IPS DF 4.7 (cell line): ENCODE measurements at regions not wholly inside any gene's neighbourhood (a gene's known extent, or its start where the extent isn't known, plus 50 kb on each side); places are given as distances from the start of the nearest gene placed in this dataset.
"Not testable (repeated sequence)": the region's sequence is repeated elsewhere in the genome, so short reads cannot be mapped to it uniquely, and the experiment has no call there.

ENCODE experiments used
- DNase-seq: peaks from one replicate; pipeline ENCODE4 v3.0.0-alpha.2; 2013; ENCODE audit warnings: low spot score; ENCODE audit errors: extremely low read depth

GRCh38 chr13:43946281-43946680, 66.6 kb downstream of the LACC1 start:
- DNase-seq = no peak

GRCh38 chr13:43947897-43948458, 68.3 kb downstream of the LACC1 start:
- DNase-seq = no peak

GRCh38 chr13:43953370-43953769, 73.7 kb downstream of the LACC1 start:
- no peak for DNase-seq

GRCh38 chr13:43956975-43957374, 77.3 kb downstream of the LACC1 start:
- not testable (repeated sequence) for DNase-seq

GRCh38 chr13:43959291-43959690, 79.6 kb downstream of the LACC1 start:
- no peak for DNase-seq

GRCh38 chr13:43961909-43962308, 82.2 kb downstream of the LACC1 start:
- no peak for DNase-seq

GRCh38 chr13:43963726-43964125, 84.0 kb downstream of the LACC1 start:
- DNase-seq = no peak

- no peak for DNase-seq
Measured at GRCh38 chr13:43964698-43965458, 85.2 kb downstream of the LACC1 start.

GRCh38 chr13:43965459-43965845, 85.7 kb downstream of the LACC1 start:
- DNase-seq = no peak

GRCh38 chr13:43968251-43968942, 88.7 kb downstream of the LACC1 start:
- DNase-seq = not testable (repeated sequence)

GRCh38 chr13:43968943-43969690, 89.4 kb downstream of the LACC1 start:
- DNase-seq = not testable (repeated sequence)

GRCh38 chr13:43969919-43970318, 90.2 kb downstream of the LACC1 start:
- not testable (repeated sequence) for DNase-seq

- not testable (repeated sequence) for DNase-seq
Measured at GRCh38 chr13:43970520-43971242, 91.0 kb downstream of the LACC1 start.

- DNase-seq = not testable (repeated sequence)
Measured at GRCh38 chr13:43971324-43971723, 91.6 kb downstream of the LACC1 start.

GRCh38 chr13:43977911-43978310, 98.2 kb downstream of the LACC1 start:
- no peak for DNase-seq

GRCh38 chr13:43978688-43979087, 99.0 kb downstream of the LACC1 start:
- DNase-seq = no peak

GRCh38 chr13:43979492-43979891, 99.8 kb downstream of the LACC1 start:
- no peak for DNase-seq

- DNase-seq = no peak
Measured at GRCh38 chr13:43980587-43980986, 100.9 kb downstream of the LACC1 start.

- DNase-seq = peak; percentile 30
Measured at GRCh38 chr13:43981091-43981490, 101.4 kb downstream of the LACC1 start.

- no peak for DNase-seq
Measured at GRCh38 chr13:43981512-43982301, 102.0 kb downstream of the LACC1 start.
